MG63 (cell line): ENCODE measurements at regions not wholly inside any gene's neighbourhood (a gene's known extent, or its start where the extent isn't known, plus 50 kb on each side); places are given as distances from the start of the nearest gene placed in this dataset.

ENCODE experiments used
- DNase-seq: peaks from one replicate; pipeline ENCODE4 v3.0.0-alpha.2; 2020
- H3K27me3 ChIP-seq: fragments of 250-450 bp; sonication (Bioruptor Pico); 2 replicates; pipeline ENCODE4 v1.5.1; 2020; ENCODE audit warnings: mild to moderate bottlenecking, moderate library complexity
- H3K36me3 ChIP-seq: fragments of 250-450 bp; sonication (Bioruptor Pico); 2 replicates; pipeline ENCODE4 v1.5.1; 2020; ENCODE audit warnings: mild to moderate bottlenecking, moderate library complexity
- H3K4me3 ChIP-seq: fragments of 250-450 bp; sonication (Bioruptor Pico); 2 replicates; pipeline ENCODE4 v1.5.1; 2020; ENCODE audit warnings: mild to moderate bottlenecking, moderate library complexity
- H3K9me3 ChIP-seq: fragments of 250-450 bp; sonication (Bioruptor Pico); 2 replicates; pipeline ENCODE4 v1.5.1; 2020; ENCODE audit warnings: mild to moderate bottlenecking, moderate library complexity

GRCh38 chr15:97817276-97817890 lies 143.1 kb upstream of the ARRDC4 start:
- Histone ChIP-seq H3K9me3 (0 out of 2 replicates have a peak, but pooled peaks cover 2% of the 10 kb centered on the region), H3K4me3 (no peak overlapping the region), H3K36me3 (no peaks in the 10 kb centered on the region), H3K27me3 (no peaks in the 10 kb centered on the region)
- no peak for DNase-seq

- H3K4me3 ChIP-seq: no peak overlapping the region
- H3K36me3 ChIP-seq: no peaks in the 10 kb centered on the region
- DNase-seq: no peak
- H3K9me3 ChIP-seq: peaks cover 2% of the 10 kb centered on the region; the same call in 1 of the 2 replicates
- H3K27me3 ChIP-seq: no peaks in the 10 kb centered on the region
Observed at GRCh38 chr15:97836003-97836402, 124.5 kb upstream of the ARRDC4 start.

- Histone ChIP-seq H3K9me3 (peaks cover 2% of the 10 kb centered on the region; the same call in 1 of the 2 replicates), H3K4me3 (no peak overlapping the region), H3K36me3 (no peaks in the 10 kb centered on the region), H3K27me3 (no peaks in the 10 kb centered on the region)
- no peak for DNase-seq
Observed at GRCh38 chr15:97837896-97838295, 122.6 kb upstream of the ARRDC4 start.

- DNase-seq: no peak
- no peaks in the 10 kb centered on the region for H3K27me3 ChIP-seq
Observed at GRCh38 chr15:97838606-97839210, 121.8 kb upstream of the ARRDC4 start.

GRCh38 chr15:97840501-97840900 lies 120.0 kb upstream of the ARRDC4 start:
- H3K36me3 ChIP-seq: no peaks in the 10 kb centered on the region
- no peaks in the 10 kb centered on the region for H3K27me3 ChIP-seq
- no peak overlapping the region for H3K4me3 ChIP-seq
- H3K9me3 ChIP-seq: no peaks in the 10 kb centered on the region
- DNase-seq: no peak

More at GRCh38 chr15:97838606-97839210, 121.8 kb upstream of the ARRDC4 start:
- no peak overlapping the region for H3K4me3 ChIP-seq
- no peaks in the 10 kb centered on the region for H3K36me3 ChIP-seq
- H3K9me3 ChIP-seq: no peaks in the 10 kb centered on the region; the same call in 1 of the 2 replicates

GRCh38 chr15:97841558-97841957 lies 118.9 kb upstream of the ARRDC4 start:
- no peak overlapping the region for H3K4me3 ChIP-seq
- DNase-seq: no peak
- no peaks in the 10 kb centered on the region for H3K9me3 ChIP-seq
- no peaks in the 10 kb centered on the region for H3K36me3 ChIP-seq
- no peaks in the 10 kb centered on the region for H3K27me3 ChIP-seq

- Histone ChIP-seq H3K27me3 (no peaks in the 10 kb centered on the region), H3K4me3 (no peak overlapping the region), H3K36me3 (no peaks in the 10 kb centered on the region), H3K9me3 (0 out of 2 replicates have a peak, but pooled peaks cover 2% of the 10 kb centered on the region)
- no peak for DNase-seq
Observed at GRCh38 chr15:97849183-97849582, 111.3 kb upstream of the ARRDC4 start.

GRCh38 chr15:97858296-97858695 lies 102.2 kb upstream of the ARRDC4 start:
- H3K36me3 ChIP-seq: no peaks in the 10 kb centered on the region
- DNase-seq: no peak
- no peak overlapping the region for H3K4me3 ChIP-seq
- H3K27me3 ChIP-seq: no peaks in the 10 kb centered on the region; the same call in 1 of the 2 replicates
- no peaks in the 10 kb centered on the region; the same call in 1 of the 2 replicates for H3K9me3 ChIP-seq

GRCh38 chr15:97861529-97862260 lies 98.8 kb upstream of the ARRDC4 start:
- Histone ChIP-seq H3K27me3 (no peaks in the 10 kb centered on the region; the same call in 1 of the 2 replicates), H3K36me3 (no peaks in the 10 kb centered on the region), H3K4me3 (no peak overlapping the region), H3K9me3 (no peaks in the 10 kb centered on the region; the same call in 1 of the 2 replicates)
- DNase-seq: no peak

- DNase-seq: no peak
- no peaks in the 10 kb centered on the region for H3K27me3 ChIP-seq
- no peak overlapping the region for H3K4me3 ChIP-seq
- no peaks in the 10 kb centered on the region; the same call in 1 of the 2 replicates for H3K9me3 ChIP-seq
- H3K36me3 ChIP-seq: no peaks in the 10 kb centered on the region
Observed at GRCh38 chr15:97866959-97867358, 93.5 kb upstream of the ARRDC4 start.

- H3K27me3 ChIP-seq: no peaks in the 10 kb centered on the region
- no peaks in the 10 kb centered on the region; the same call in 1 of the 2 replicates for H3K9me3 ChIP-seq
- no peaks in the 10 kb centered on the region for H3K36me3 ChIP-seq
- DNase-seq: no peak
- H3K4me3 ChIP-seq: no peak overlapping the region
Observed at GRCh38 chr15:97867870-97868269, 92.6 kb upstream of the ARRDC4 start.

GRCh38 chr15:97868981-97869380 lies 91.5 kb upstream of the ARRDC4 start:
- H3K4me3 ChIP-seq: no peak overlapping the region
- no peaks in the 10 kb centered on the region for H3K27me3 ChIP-seq
- no peaks in the 10 kb centered on the region for H3K36me3 ChIP-seq
- DNase-seq: no peak
- no peaks in the 10 kb centered on the region for H3K9me3 ChIP-seq

- Histone ChIP-seq H3K4me3 (no peak overlapping the region), H3K27me3 (no peaks in the 10 kb centered on the region), H3K9me3 (no peaks in the 10 kb centered on the region), H3K36me3 (no peaks in the 10 kb centered on the region)
- no peak for DNase-seq
Observed at GRCh38 chr15:97870771-97871170, 89.7 kb upstream of the ARRDC4 start.

- H3K4me3 ChIP-seq: no peak overlapping the region
- H3K27me3 ChIP-seq: no peaks in the 10 kb centered on the region
- no peaks in the 10 kb centered on the region for H3K36me3 ChIP-seq
- no peak for DNase-seq
- peaks cover 5% of the 10 kb centered on the region; the same call in 1 of the 2 replicates for H3K9me3 ChIP-seq
Observed at GRCh38 chr15:97874139-97874538, 86.4 kb upstream of the ARRDC4 start.

- DNase-seq: no peak
- H3K4me3 ChIP-seq: peak overlapping the region; percentile 50
- H3K9me3 ChIP-seq: peaks cover 5% of the 10 kb centered on the region; the same call in 1 of the 2 replicates
- H3K36me3 ChIP-seq: no peaks in the 10 kb centered on the region
- no peaks in the 10 kb centered on the region for H3K27me3 ChIP-seq
Observed at GRCh38 chr15:97875025-97875512, 85.4 kb upstream of the ARRDC4 start.

- H3K36me3 ChIP-seq: no peaks in the 10 kb centered on the region
- DNase-seq: peak; percentile 74
- peaks cover 5% of the 10 kb centered on the region; the same call in 1 of the 2 replicates for H3K9me3 ChIP-seq
- H3K27me3 ChIP-seq: no peaks in the 10 kb centered on the region
- H3K4me3 ChIP-seq: peak overlapping the region; percentile 50
Observed at GRCh38 chr15:97875513-97876280, 84.8 kb upstream of the ARRDC4 start.
